MCF 10A (cell line): ENCODE measurements at regions not wholly inside any gene's neighbourhood (a gene's known extent, or its start where the extent isn't known, plus 50 kb on each side); places are given as distances from the start of the nearest gene placed in this dataset.

Experiments
- BruUV-seq: library from RNA; stranded (reverse); fragments of 400-500 nt; replicated peaks from 2 replicates; lab custom pipeline; 2021; lab: Mats Ljungman, UMichigan
- CTCF ChIA-PET: fragments of 300-600 bp; sonication (Branson Sonifier 250); formaldehyde crosslinking; extraction: SDS; loops from one replicate; lab custom pipeline; 2021; ENCODE audit warnings: antibody characterized with exemption, inconsistent platforms; lab: Yijun Ruan, JAX
- POLR2A ChIA-PET: fragments of 300-600, 350-650 bp; sonication (Branson Sonifier 250); formaldehyde crosslinking; extraction: SDS; loops from one replicate; lab custom pipeline; 2020; ENCODE audit warnings: antibody characterized with exemption, inconsistent platforms; lab: Yijun Ruan, JAX
- DNase-seq: peaks from one replicate; pipeline ENCODE4 v3.0.0-alpha.2; 2018; ENCODE audit not compliant: unreplicated experiment
- H3K27ac Mint-ChIP-seq: one replicate; pipeline ENCODE4 v1.8.0; 2022; ENCODE audit warnings: mild to moderate bottlenecking, low read depth, mixed read lengths; ENCODE audit not compliant: unreplicated experiment
- H3K27me3 Mint-ChIP-seq: one replicate; pipeline ENCODE4 v1.8.0; 2022; ENCODE audit warnings: mixed read lengths; ENCODE audit not compliant: insufficient read depth, unreplicated experiment
- H3K36me3 Mint-ChIP-seq: one replicate; pipeline ENCODE4 v1.8.0; 2022; ENCODE audit warnings: mild to moderate bottlenecking, moderate library complexity, mixed read lengths; ENCODE audit not compliant: insufficient read depth, unreplicated experiment
- H3K4me1 Mint-ChIP-seq: one replicate; pipeline ENCODE4 v1.8.0; 2022; ENCODE audit warnings: mixed read lengths; ENCODE audit not compliant: insufficient read depth, unreplicated experiment
- H3K4me3 Mint-ChIP-seq: one replicate; pipeline ENCODE4 v1.8.0; 2022; ENCODE audit warnings: mild to moderate bottlenecking, moderate library complexity, mixed read lengths; ENCODE audit not compliant: unreplicated experiment
- H3K9me3 Mint-ChIP-seq: one replicate; pipeline ENCODE4 v1.8.0; 2022; ENCODE audit warnings: mixed read lengths; ENCODE audit not compliant: unreplicated experiment
- CTCF ChIP-seq: fragments of 200-600 bp; IDR thresholded peaks from one replicate; pipeline ENCODE4 v1.8.0; 2022; ENCODE audit warnings: antibody characterized with exemption, mild to moderate bottlenecking; ENCODE audit not compliant: unreplicated experiment
- intact Hi-C: fragments of 100-400 bp; cut with micrococcal nuclease; formaldehyde crosslinking; loops from 2 replicates; pipeline ENCODE4 v1.14.1; 2022

- no TSS peak for BruUV-seq
- CTCF ChIA-PET = interaction anchor here (0.9 to 2.2 kb wide), 4 partner anchors 9 to 83 kb away, joined by 3 to 10 read pairs (median 6); no protein-coding TSS in a partner anchor
- intact Hi-C loops = no loop called here
Measured at GRCh38 chr5:138662599-138662998, 87.4 kb upstream of the HSPA9 start.

GRCh38 chr5:138661991-138662434 lies 86.8 kb upstream of the HSPA9 start:
- H3K27ac Mint-ChIP-seq = no peak overlapping the region
- intact Hi-C loops = no loop called here

More at GRCh38 chr5:138662599-138662998, 87.4 kb upstream of the HSPA9 start:
- H3K4me1 Mint-ChIP-seq = peaks cover 25% of the 10 kb centered on the region
- no peaks in the 10 kb centered on the region for H3K9me3 Mint-ChIP-seq
- H3K27me3 Mint-ChIP-seq = no peaks in the 10 kb centered on the region
- TF ChIP-seq CTCF = no peak
- no peaks in the 10 kb centered on the region for H3K36me3 Mint-ChIP-seq
- no peak overlapping the region for H3K27ac Mint-ChIP-seq
- peak; percentile 42 for DNase-seq
- no peak overlapping the region for H3K4me3 Mint-ChIP-seq
- POLR2A ChIA-PET = interaction anchor here (0.6 to 2.5 kb wide), 3 partner anchors 63 to 1633 kb away, joined by 4 to 16 read pairs (median 5); no protein-coding TSS in a partner anchor

GRCh38 chr5:138661291-138661960 lies 86.2 kb upstream of the HSPA9 start:
- TF ChIP-seq CTCF = no peak
- no peak overlapping the region for H3K27ac Mint-ChIP-seq
- H3K4me3 Mint-ChIP-seq = no peak overlapping the region
- no peaks in the 10 kb centered on the region for H3K27me3 Mint-ChIP-seq
- peaks cover 24% of the 10 kb centered on the region for H3K4me1 Mint-ChIP-seq
- intact Hi-C loops = no loop called here
- ChIA-PET POLR2A (interaction anchor here (0.5 to 0.7 kb wide), 3 partner anchors 47 to 901 kb away, joined by 3 to 6 read pairs (median 3); no protein-coding TSS in a partner anchor), CTCF (interaction anchor here (1.5 kb wide), 1 partner anchor 82 kb away, joined by 6 read pairs; no protein-coding TSS in a partner anchor)
- DNase-seq = no peak
- no peaks in the 10 kb centered on the region for H3K36me3 Mint-ChIP-seq
- BruUV-seq = no TSS peak
- no peaks in the 10 kb centered on the region for H3K9me3 Mint-ChIP-seq

More at GRCh38 chr5:138661991-138662434, 86.8 kb upstream of the HSPA9 start:
- no peak for TF ChIP-seq CTCF
- Mint-ChIP-seq H3K4me1 (peaks cover 24% of the 10 kb centered on the region), H3K4me3 (no peak overlapping the region), H3K27me3 (no peaks in the 10 kb centered on the region), H3K9me3 (no peaks in the 10 kb centered on the region), H3K36me3 (no peaks in the 10 kb centered on the region)
- ChIA-PET POLR2A (interaction anchor here (0.6 kb wide), 2 partner anchors 147 to 1633 kb away, joined by 4 to 5 read pairs; no protein-coding TSS in a partner anchor), CTCF (interaction anchor here (1.2 to 1.5 kb wide), 2 partner anchors 44 to 83 kb away, joined by 3 to 6 read pairs; no protein-coding TSS in a partner anchor)
- peak; percentile 31 for DNase-seq
- BruUV-seq = no TSS peak

GRCh38 chr5:138660051-138660572 lies 84.9 kb upstream of the HSPA9 start:
- no peaks in the 10 kb centered on the region for H3K9me3 Mint-ChIP-seq
- intact Hi-C loops = no loop called here
- no peaks in the 10 kb centered on the region for H3K27me3 Mint-ChIP-seq
- DNase-seq = no peak
- H3K4me3 Mint-ChIP-seq = no peak overlapping the region
- ChIA-PET CTCF (interaction anchor here (0.6 to 1.1 kb wide), 2 partner anchors 18 to 129 kb away, joined by 3 to 4 read pairs; no protein-coding TSS in a partner anchor), POLR2A (interaction anchor here (1.0 kb wide), 1 partner anchor 65 kb away, joined by 5 read pairs; no protein-coding TSS in a partner anchor)
- BruUV-seq = no TSS peak
- no peak for TF ChIP-seq CTCF
- H3K27ac Mint-ChIP-seq = no peak overlapping the region
- H3K36me3 Mint-ChIP-seq = no peaks in the 10 kb centered on the region
- H3K4me1 Mint-ChIP-seq = peaks cover 21% of the 10 kb centered on the region
